Neural crest cell (in vitro differentiated cells): ENCODE measurements at regions not wholly inside any gene's neighbourhood (a gene's known extent, or its start where the extent isn't known, plus 50 kb on each side); places are given as distances from the start of the nearest gene placed in this dataset.

Experiments used
- DNase-seq: peaks from one replicate; pipeline ENCODE4 v3.0.0; 2021; ENCODE audit warnings: low read depth, mixed read lengths, low spot score
- H3K27ac Mint-ChIP-seq: one replicate; pipeline ENCODE4 v1.8.0; 2021; ENCODE audit warnings: mild to moderate bottlenecking, mixed read lengths; ENCODE audit not compliant: unreplicated experiment
- H3K27me3 Mint-ChIP-seq: 2 replicates; pipeline ENCODE4 v1.8.0; 2021; ENCODE audit warnings: low read depth, mild to moderate bottlenecking, mixed read lengths
- H3K36me3 Mint-ChIP-seq: 2 replicates; pipeline ENCODE4 v1.8.0; 2021; ENCODE audit warnings: low read depth, mild to moderate bottlenecking, mixed read lengths
- H3K4me1 Mint-ChIP-seq: 2 replicates; pipeline ENCODE4 v1.8.0; 2021; ENCODE audit warnings: mixed read lengths
- H3K4me3 Mint-ChIP-seq: one replicate; pipeline ENCODE4 v1.8.0; 2021; ENCODE audit warnings: mild to moderate bottlenecking, mixed read lengths
- H3K9me3 Mint-ChIP-seq: 2 replicates; pipeline ENCODE4 v1.8.0; 2021; ENCODE audit warnings: mixed read lengths
- TF ChIP-seq, protein P1 (sequence below): fragments of 200-600 bp; sonication (generic); conservative IDR thresholded peaks from 2 replicates; pipeline ENCODE4 v1.5.0; 2021; ENCODE audit warnings: antibody characterized with exemption, mild to moderate bottlenecking

DNA sequence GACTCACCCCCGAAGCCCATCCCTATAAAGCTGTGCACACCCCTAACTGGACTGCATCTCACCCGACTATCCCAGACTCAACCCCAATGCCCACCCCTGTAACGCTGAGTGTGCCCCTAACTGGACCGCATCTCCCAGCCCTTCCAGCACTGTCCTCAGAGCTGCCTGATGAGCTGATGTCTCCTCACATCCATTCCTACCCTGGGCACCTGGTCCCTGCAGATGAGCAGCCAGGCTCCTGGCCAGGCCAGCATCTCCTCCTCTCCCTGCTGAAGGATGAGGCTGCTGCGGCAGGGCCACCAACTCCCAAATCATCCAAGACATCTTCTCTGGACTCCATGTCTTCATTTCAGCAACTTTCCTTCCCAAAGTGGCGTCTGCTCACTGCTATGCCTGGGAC lies 332.1 kb downstream of the CTTN start:
- Mint-ChIP-seq H3K27ac (peak overlapping the region; percentile 71), H3K4me3 (no peak overlapping the region), H3K4me1 (peaks cover 28% of the 10 kb centered on the region), H3K9me3 (no peaks in the 10 kb centered on the region), H3K36me3 (no peaks in the 10 kb centered on the region), H3K27me3 (no peaks in the 10 kb centered on the region)
- TF ChIP-seq, protein P1, sequence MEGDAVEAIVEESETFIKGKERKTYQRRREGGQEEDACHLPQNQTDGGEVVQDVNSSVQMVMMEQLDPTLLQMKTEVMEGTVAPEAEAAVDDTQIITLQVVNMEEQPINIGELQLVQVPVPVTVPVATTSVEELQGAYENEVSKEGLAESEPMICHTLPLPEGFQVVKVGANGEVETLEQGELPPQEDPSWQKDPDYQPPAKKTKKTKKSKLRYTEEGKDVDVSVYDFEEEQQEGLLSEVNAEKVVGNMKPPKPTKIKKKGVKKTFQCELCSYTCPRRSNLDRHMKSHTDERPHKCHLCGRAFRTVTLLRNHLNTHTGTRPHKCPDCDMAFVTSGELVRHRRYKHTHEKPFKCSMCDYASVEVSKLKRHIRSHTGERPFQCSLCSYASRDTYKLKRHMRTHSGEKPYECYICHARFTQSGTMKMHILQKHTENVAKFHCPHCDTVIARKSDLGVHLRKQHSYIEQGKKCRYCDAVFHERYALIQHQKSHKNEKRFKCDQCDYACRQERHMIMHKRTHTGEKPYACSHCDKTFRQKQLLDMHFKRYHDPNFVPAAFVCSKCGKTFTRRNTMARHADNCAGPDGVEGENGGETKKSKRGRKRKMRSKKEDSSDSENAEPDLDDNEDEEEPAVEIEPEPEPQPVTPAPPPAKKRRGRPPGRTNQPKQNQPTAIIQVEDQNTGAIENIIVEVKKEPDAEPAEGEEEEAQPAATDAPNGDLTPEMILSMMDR = no peak
- DNase-seq = no peak

DNA sequence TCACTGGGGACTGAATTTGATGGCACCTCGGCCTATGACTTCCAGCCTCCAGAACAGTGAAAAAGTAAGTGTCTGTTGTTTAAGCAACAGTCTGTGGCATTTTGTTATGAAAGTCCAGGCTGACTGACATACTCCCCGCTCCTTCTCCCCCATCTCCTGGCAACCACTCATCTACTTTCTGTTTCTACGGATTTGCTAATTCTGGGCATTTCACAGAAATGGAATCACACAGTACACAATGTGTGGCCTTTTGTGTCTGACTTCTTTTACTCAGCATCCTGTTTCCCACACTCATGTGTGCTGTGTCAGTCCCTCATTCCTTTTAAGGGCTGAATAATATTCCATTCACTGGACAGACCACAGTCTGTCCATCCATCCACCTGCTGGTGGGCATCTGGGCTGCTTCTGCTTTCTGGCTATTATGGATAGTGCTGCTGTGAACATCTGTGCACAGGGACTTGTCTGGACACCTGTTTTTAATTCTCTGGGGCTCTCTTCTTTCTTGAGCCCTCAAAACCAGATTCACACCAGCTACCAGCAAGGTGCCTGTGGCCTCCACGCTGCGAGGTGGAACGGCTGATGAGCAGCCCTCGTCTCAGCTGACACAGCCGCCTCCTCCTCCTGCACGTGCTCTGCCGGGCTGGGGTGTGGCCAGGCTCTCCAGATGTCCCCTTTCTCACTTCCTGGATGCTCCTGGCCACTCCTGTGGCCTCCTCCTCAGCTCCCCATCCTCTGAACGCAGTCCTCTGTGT lies 333.1 kb downstream of the CTTN start:
- TF ChIP-seq, protein P1 = no peak
- Mint-ChIP-seq H3K4me3 (no peak overlapping the region), H3K9me3 (no peaks in the 10 kb centered on the region), H3K4me1 (peaks cover 20% of the 10 kb centered on the region), H3K27ac (peak overlapping the region; percentile 28), H3K36me3 (no peaks in the 10 kb centered on the region), H3K27me3 (no peaks in the 10 kb centered on the region)
- DNase-seq = no peak

DNA sequence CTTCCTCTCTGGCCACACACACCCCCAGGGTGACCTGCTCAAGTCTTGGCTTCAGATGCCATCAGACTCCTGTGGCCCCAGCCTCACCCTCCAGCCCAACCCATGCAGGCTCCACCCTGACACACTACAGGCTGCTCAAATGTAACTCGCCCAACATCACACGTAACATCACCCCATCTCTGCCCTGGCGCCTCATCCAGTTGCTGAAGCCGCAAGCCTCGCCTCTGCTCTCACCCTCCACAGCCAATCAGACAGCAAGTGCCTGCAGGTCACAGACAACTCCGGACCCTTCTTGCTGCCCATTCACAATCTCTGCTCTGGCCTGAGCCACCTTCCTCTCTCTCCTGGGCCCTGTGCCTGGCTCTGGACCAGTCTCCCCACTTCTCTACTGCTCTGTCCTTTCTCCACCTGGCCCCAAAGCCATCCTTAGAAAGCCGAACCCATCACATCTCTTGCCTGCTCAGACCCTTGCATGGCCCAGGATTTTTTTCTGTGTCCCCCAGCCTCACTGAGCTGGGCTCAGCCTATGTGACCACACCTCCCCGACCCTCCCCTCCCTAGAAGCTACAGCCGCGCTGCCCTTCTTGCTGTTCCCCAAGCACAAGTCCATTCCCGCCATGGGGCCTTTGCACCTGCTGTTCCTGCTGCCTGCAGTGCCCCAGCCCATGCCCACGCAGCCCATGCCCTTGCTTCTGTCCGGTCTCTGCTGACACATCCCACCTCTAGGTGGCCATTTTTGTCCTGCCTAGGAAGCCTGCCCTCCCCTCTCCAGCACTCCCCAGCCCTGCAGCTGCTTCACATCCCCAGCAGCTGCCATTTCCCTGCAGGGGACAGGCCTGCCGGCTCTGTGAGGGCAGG lies 333.9 kb downstream of the CTTN start:
- no peaks in the 10 kb centered on the region for H3K9me3 Mint-ChIP-seq
- H3K4me1 Mint-ChIP-seq = peaks cover 20% of the 10 kb centered on the region
- TF ChIP-seq, protein P1 = no peak
- no peak for DNase-seq
- no peak overlapping the region for H3K4me3 Mint-ChIP-seq
- no peaks in the 10 kb centered on the region for H3K27me3 Mint-ChIP-seq
- no peaks in the 10 kb centered on the region for H3K36me3 Mint-ChIP-seq
- peak overlapping the region; percentile 28 for H3K27ac Mint-ChIP-seq

DNA sequence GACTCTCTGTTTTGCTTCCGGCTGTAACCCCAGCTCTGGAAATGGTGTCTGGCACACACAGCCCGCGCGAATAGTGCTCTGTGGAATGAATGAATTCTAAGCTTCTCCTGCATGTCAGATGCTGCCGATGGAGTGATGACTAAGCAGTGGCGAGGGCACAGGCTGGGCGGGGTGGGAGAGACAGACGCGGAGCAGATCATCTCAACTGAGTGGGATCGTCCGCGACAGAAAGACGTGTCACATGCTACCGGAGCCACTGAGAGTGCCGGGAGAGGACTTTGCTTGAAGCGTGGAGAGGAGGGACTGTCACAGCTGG lies 334.5 kb downstream of the CTTN start:
- Mint-ChIP-seq H3K36me3 (no peaks in the 10 kb centered on the region), H3K9me3 (no peaks in the 10 kb centered on the region), H3K4me1 (peaks cover 17% of the 10 kb centered on the region), H3K4me3 (no peak overlapping the region), H3K27ac (peak overlapping the region; percentile 87), H3K27me3 (no peaks in the 10 kb centered on the region)
- no peak for DNase-seq
- TF ChIP-seq, protein P1 = no peak

DNA sequence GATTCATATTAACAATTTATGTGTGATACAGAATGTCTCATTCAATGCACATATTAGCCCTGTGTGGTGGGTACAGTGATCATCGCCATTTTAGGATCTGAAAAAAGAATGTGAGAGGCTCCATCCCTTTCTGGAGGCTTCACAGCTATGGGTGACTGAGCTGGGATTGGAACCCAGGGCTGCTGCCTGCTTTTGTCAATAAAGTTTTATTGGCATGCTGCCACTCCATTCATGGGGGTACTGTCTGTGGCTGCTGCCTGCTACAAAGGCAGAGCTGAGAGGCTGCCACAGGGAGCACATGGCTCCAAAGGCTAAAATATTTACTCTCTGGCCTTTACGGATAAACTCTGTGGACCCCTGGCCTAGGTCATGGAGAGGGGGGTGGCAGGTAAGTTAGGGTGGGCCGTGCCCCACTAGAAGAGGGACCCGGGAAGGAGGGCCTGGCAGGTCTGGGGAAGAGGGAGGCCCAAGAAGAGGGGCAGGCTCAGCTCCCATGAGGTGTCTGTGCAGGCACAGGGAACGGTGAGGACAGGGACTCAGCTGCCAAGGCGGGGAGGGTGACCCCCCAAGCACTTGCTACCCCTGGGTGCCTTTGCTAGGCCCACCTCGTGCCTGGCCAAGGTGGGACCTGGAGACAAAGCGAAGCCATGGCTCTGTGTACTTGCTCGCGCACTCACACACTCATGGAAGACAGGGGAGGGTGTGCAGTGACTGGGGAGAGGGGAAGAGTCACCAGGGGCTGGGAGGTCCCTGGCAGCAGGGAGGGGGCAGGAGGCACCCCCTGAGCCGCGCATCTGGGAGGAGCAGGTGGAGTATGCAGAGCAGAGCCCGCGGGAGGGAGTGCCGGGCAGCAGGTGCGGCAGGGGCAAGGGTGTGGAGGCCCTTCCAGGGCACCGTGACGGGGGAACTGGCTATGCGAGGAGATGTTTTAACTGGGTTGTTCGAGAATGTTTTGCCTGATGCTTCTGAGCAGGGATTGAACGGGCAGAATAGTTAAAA lies 335.3 kb downstream of the CTTN start:
- TF ChIP-seq, protein P1 = no peak
- Mint-ChIP-seq H3K4me3 (no peak overlapping the region), H3K27ac (peak overlapping the region; percentile 87), H3K9me3 (no peaks in the 10 kb centered on the region), H3K4me1 (peaks cover 12% of the 10 kb centered on the region), H3K27me3 (no peaks in the 10 kb centered on the region), H3K36me3 (no peaks in the 10 kb centered on the region)
- no peak for DNase-seq
